ENCODE measurements at regions not wholly inside any gene's neighbourhood (a gene's known extent, or its start where the extent isn't known, plus 50 kb on each side); places are given as distances from the start of the nearest gene placed in this dataset.
"Not testable (repeated sequence)": the region's sequence is repeated elsewhere in the genome, so short reads cannot be mapped to it uniquely, and the experiment has no call there.

DNA sequence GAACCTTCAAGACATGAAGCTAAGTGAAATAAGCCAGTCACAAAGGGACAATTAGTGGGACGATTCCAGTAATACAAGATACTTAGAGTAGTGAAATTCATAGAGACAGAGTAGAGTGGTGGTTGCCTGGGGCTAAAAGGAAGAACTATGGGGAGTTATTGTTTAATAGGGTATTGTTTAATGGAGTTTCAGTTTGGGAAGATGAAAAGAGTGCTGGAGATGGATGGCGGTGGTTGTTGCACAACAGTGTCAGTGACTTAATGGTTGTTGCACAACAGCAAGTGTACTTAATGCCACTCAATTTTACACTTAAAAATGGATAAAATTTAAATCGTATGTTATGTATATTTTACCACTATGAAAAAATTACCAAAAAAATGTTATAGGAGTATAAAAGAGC lies 209.7 kb upstream of the TENT5A start:
- no peak overlapping the region for H3K27ac ChIP-seq (ENCODE audit: low read depth, low read length)
- no peaks in the 10 kb centered on the region for H3F3A ChIP-seq (ENCODE audit: control insufficient read depth, insufficient read depth)
- no peaks in the 10 kb centered on the region for H3K4me1 ChIP-seq (ENCODE audit: control insufficient read depth, low read length)
- H3K4me3 ChIP-seq (ENCODE audit: low read length) = no peak overlapping the region
- H3K36me3 ChIP-seq (ENCODE audit: control insufficient read depth, low read length) = no peaks in the 10 kb centered on the region
- H3K4me2 ChIP-seq (ENCODE audit: low read length) = no peak overlapping the region
- no peaks in the 10 kb centered on the region for H3K9me3 ChIP-seq (ENCODE audit: control insufficient read depth, insufficient read depth, low read length)
- TF ChIP-seq EZH2phosphoT487 (IDR thresholded peaks at IDR 0.05; ENCODE audit: borderline replicate concordance, low read length) = no peak
- TF ChIP-seq, protein P1, sequence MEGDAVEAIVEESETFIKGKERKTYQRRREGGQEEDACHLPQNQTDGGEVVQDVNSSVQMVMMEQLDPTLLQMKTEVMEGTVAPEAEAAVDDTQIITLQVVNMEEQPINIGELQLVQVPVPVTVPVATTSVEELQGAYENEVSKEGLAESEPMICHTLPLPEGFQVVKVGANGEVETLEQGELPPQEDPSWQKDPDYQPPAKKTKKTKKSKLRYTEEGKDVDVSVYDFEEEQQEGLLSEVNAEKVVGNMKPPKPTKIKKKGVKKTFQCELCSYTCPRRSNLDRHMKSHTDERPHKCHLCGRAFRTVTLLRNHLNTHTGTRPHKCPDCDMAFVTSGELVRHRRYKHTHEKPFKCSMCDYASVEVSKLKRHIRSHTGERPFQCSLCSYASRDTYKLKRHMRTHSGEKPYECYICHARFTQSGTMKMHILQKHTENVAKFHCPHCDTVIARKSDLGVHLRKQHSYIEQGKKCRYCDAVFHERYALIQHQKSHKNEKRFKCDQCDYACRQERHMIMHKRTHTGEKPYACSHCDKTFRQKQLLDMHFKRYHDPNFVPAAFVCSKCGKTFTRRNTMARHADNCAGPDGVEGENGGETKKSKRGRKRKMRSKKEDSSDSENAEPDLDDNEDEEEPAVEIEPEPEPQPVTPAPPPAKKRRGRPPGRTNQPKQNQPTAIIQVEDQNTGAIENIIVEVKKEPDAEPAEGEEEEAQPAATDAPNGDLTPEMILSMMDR (IDR thresholded peaks at IDR 0.05; ENCODE audit: low read depth, low read length, poor library complexity, severe bottlenecking) = no peak
- H3K9me2 ChIP-seq (replicated peaks; ENCODE audit: control insufficient read depth, low read length) = no peaks in the 10 kb centered on the region
- H3K27me3 ChIP-seq (ENCODE audit: control insufficient read depth, low read length) = no peaks in the 10 kb centered on the region
- no peaks in the 10 kb centered on the region for H3K79me2 ChIP-seq (ENCODE audit: control insufficient read depth, low read length)
- no peaks in the 10 kb centered on the region for H4K20me1 ChIP-seq (ENCODE audit: control insufficient read depth, insufficient read depth, low read depth, low read length)

DNA sequence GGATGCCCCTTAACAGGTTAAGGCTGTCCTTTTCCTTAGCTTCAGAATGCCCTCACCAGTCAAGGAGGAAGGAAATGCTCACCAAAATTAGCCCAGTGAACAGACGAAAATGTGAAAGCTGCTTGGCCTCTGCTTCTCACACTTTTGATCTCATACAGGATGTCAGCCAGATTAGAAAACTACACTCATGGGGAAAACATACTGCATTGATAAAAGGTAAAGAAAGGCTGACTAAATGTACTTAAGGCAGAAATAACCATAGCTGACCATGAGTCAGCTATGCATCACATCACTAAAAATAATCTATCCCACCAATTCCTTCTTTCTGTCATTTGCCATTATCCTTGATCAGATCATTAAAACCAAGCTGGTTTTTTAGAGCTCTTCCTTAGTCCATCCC lies 198.4 kb upstream of the TENT5A start:
- H3K27me3 ChIP-seq (ENCODE audit: control insufficient read depth, low read length) = no peaks in the 10 kb centered on the region
- no peaks in the 10 kb centered on the region for H3K9me3 ChIP-seq (ENCODE audit: control insufficient read depth, insufficient read depth, low read length)
- no peaks in the 10 kb centered on the region for H3K4me1 ChIP-seq (ENCODE audit: control insufficient read depth, low read length)
- no peaks in the 10 kb centered on the region for H3F3A ChIP-seq (ENCODE audit: control insufficient read depth, insufficient read depth)
- H3K79me2 ChIP-seq (ENCODE audit: control insufficient read depth, low read length) = no peaks in the 10 kb centered on the region
- H4K20me1 ChIP-seq (ENCODE audit: control insufficient read depth, insufficient read depth, low read depth, low read length) = no peaks in the 10 kb centered on the region
- H3K4me3 ChIP-seq (ENCODE audit: low read length) = no peak overlapping the region
- H3K4me2 ChIP-seq (ENCODE audit: low read length) = no peak overlapping the region
- H3K9me2 ChIP-seq (replicated peaks; ENCODE audit: control insufficient read depth, low read length) = no peaks in the 10 kb centered on the region
- no peak overlapping the region for H3K27ac ChIP-seq (ENCODE audit: low read depth, low read length)
- TF ChIP-seq, protein P1 (IDR thresholded peaks at IDR 0.05; ENCODE audit: low read depth, low read length, poor library complexity, severe bottlenecking) = no peak
- TF ChIP-seq EZH2phosphoT487 (IDR thresholded peaks at IDR 0.05; ENCODE audit: borderline replicate concordance, low read length) = no peak
- H3K36me3 ChIP-seq (ENCODE audit: control insufficient read depth, low read length) = no peaks in the 10 kb centered on the region

DNA sequence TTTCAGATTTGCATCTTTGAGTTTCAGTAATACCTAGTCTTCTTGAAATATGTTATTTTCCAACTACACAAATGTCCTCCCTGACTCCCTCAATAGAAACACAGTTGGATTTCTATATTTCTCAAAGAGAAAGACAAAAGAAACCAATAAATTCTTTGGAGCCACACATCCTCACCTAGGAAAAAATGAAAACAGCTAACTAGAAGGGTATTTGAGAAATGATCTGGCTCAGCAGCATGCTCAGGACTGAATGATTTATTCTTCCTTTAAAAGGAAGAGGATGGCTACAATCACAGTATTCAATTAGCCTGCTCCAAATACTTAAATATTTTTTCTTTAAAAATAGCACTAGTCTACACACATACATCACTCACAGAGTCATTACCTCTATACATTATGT lies 196.4 kb upstream of the TENT5A start:
- Histone ChIP-seq H3K9me3 (ENCODE audit: control insufficient read depth, insufficient read depth, low read length) (no peaks in the 10 kb centered on the region), H3K79me2 (ENCODE audit: control insufficient read depth, low read length) (no peaks in the 10 kb centered on the region), H3K4me3 (ENCODE audit: low read length) (no peak overlapping the region), H3K4me1 (ENCODE audit: control insufficient read depth, low read length) (no peaks in the 10 kb centered on the region), H4K20me1 (ENCODE audit: control insufficient read depth, insufficient read depth, low read depth, low read length) (no peaks in the 10 kb centered on the region), H3F3A (ENCODE audit: control insufficient read depth, insufficient read depth) (no peaks in the 10 kb centered on the region), H3K27me3 (ENCODE audit: control insufficient read depth, low read length) (no peaks in the 10 kb centered on the region), H3K36me3 (ENCODE audit: control insufficient read depth, low read length) (no peaks in the 10 kb centered on the region), H3K9me2 (replicated peaks; ENCODE audit: control insufficient read depth, low read length) (no peaks in the 10 kb centered on the region), H3K4me2 (ENCODE audit: low read length) (no peak overlapping the region), H3K27ac (ENCODE audit: low read depth, low read length) (no peak overlapping the region)
- TF ChIP-seq EZH2phosphoT487 (IDR thresholded peaks at IDR 0.05; ENCODE audit: borderline replicate concordance, low read length) = no peak
- TF ChIP-seq, protein P1 (IDR thresholded peaks at IDR 0.05; ENCODE audit: low read depth, low read length, poor library complexity, severe bottlenecking) = no peak

DNA sequence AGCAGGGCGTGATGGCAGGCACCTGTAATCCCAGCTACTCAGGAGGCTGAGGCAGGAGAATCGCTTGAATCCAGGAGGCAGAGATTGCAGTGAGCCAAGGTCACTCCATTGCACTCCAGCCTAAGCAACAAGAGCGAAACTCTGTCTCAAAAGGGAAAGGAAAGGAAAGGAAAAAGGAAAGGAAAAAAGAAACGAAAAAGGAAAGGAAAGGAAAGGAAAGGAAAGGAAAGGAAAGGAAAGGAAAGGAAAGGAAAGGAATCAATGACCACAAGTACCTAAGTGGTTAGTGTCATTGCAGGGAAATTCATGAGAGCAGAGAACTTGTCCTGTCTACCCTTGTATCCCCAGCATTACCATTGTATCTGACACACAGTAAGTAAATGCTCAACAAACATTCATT lies 195.7 kb upstream of the TENT5A start:
- not testable (repeated sequence) for H3K27ac ChIP-seq (ENCODE audit: low read depth, low read length); H3K4me1 ChIP-seq (ENCODE audit: control insufficient read depth, low read length); H3K9me3 ChIP-seq (ENCODE audit: control insufficient read depth, insufficient read depth, low read length); H3F3A ChIP-seq (ENCODE audit: control insufficient read depth, insufficient read depth); H3K4me3 ChIP-seq (ENCODE audit: low read length); H3K36me3 ChIP-seq (ENCODE audit: control insufficient read depth, low read length); H3K9me2 ChIP-seq (replicated peaks; ENCODE audit: control insufficient read depth, low read length); H3K4me2 ChIP-seq (ENCODE audit: low read length); H3K27me3 ChIP-seq (ENCODE audit: control insufficient read depth, low read length); H4K20me1 ChIP-seq (ENCODE audit: control insufficient read depth, insufficient read depth, low read depth, low read length); H3K79me2 ChIP-seq (ENCODE audit: control insufficient read depth, low read length)

All from DOHH2 (cell line).